SKM-1 treated with dmso at 0.1 percent for 144 hours (cell line): ENCODE measurements at regions not wholly inside any gene's neighbourhood (a gene's known extent, or its start where the extent isn't known, plus 50 kb on each side); places are given as distances from the start of the nearest gene placed in this dataset.
"Not testable (repeated sequence)": the region's sequence is repeated elsewhere in the genome, so short reads cannot be mapped to it uniquely, and the experiment has no call there.

ENCODE experiments used
- DNase-seq: peaks from one replicate; lab custom pipeline; 2025; ENCODE audit not compliant: unreplicated experiment; lab: John Stamatoyannopoulos, UW

- no peak for DNase-seq
Observed at GRCh38 chr20:47860049-47860830, 75.0 kb upstream of the SULF2 start.

DNA sequence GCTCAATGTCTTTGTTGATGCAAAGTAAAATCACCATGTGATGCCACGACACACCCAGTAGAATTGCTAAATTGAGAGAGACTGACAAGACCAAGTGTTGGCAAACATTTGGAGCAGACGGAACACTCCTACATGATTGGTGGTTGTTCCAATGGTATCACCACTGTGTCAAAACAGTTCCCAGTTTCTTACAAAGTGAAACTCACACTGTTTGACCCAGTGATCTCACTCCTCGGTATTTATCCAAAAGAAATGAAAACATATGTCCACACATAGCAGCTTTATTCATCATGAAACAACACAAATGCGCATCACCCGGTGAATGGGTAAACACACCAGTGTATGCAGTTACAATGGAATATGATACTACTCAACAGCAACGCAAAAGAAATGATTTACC, 74.0 kb upstream of the SULF2 start:
- DNase-seq: no peak

- no peak for DNase-seq
Observed at GRCh38 chr20:47857569-47858464, 72.5 kb upstream of the SULF2 start.

GRCh38 chr20:47857187-47857568, 71.9 kb upstream of the SULF2 start:
- DNase-seq: no peak

- DNase-seq: no peak
Observed at GRCh38 chr20:47855799-47856198, 70.5 kb upstream of the SULF2 start.

GRCh38 chr20:47854687-47855212, 69.5 kb upstream of the SULF2 start:
- DNase-seq: peak; percentile 46

- DNase-seq: no peak
Observed at GRCh38 chr20:47851774-47852173, 66.5 kb upstream of the SULF2 start.

DNA sequence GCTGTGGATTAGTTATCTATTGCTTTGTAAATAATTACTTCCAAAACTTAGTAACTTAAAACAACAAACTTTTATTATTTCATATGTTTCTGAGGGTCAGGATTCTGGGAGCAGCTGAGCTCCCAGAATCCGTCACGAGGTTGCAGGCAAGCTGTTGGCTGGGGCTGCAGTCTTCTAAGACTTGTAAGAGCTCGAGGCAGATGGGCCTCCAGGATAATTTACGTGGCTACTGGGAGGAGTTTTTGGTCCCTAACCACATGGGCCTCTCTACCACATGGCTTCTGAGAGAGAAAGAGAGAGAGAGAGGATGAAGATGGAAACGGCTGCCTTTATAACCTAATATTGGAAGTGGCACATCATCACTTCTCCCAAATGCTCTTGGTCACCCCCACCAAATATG, 64.9 kb upstream of the SULF2 start:
- no peak for DNase-seq

DNA sequence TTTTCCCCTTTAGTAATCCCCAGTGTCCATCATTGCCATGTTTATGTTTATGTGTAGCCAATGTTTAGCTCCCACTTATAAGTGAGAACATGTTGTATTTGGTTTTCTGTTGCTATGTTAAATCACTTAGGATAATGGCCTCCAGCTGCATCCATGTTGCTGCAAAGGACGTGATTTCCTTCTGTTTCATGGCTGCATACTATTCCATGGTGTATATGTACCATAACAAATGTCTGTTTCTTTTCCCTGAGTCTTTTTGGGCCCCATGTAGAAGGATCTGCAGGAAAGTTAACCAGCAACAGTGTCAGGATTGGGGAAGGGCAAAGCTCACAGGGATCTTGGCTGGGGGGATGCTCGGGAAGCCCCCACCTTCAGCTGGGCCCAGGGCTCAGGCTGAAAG, 64.3 kb upstream of the SULF2 start:
- DNase-seq: no peak

DNA sequence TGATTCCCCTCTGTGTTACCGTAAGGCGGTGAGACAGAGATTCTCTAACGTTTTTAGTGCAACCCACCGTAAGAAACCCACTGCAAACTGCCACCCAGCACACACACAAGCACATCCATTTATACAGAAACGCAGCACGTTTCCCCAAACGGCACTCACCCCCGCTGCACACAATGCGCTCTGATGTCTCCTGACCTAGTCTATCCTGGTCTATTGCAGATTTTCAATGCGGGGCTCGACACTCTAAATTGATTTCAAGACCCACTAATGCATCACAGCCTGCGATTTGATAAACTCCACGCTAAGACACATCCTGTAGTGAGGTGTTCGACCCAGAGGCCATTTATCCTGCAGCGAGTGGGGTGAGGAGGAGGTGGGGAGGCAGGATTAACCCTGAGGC, 63.7 kb upstream of the SULF2 start:
- no peak for DNase-seq

- not testable (repeated sequence) for DNase-seq
Observed at GRCh38 chr20:47848534-47848933, 63.3 kb upstream of the SULF2 start.

DNA sequence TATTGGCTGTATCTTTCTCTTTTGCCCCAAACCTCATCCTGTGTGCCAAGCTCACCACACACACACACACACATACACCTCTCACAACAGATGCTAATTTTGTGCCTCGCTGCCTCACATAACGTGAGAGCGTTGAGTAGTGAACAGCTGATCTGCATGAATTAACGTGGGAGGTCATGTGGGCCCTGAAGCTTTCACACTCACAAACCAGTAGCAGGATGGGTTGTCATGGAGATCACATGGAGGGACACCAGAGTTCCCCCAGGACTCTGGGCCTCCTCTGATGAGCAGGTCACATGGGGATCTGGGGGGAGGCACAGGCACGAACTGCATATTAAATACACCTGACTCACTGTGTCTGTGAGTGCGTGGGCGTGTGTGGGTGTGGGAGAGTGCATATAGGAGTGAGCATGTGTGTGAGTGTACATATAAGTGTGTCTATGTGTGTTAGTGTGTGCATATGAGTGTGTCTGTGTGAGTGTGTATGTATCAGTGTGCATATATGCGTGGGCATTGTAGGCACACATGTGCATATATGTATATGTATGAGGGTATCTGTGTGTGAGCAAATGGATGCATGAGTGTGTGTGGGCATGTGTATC, 62.7 kb upstream of the SULF2 start:
- no peak for DNase-seq

- DNase-seq: not testable (repeated sequence)
Observed at GRCh38 chr20:47847220-47847619, 61.9 kb upstream of the SULF2 start.

DNA sequence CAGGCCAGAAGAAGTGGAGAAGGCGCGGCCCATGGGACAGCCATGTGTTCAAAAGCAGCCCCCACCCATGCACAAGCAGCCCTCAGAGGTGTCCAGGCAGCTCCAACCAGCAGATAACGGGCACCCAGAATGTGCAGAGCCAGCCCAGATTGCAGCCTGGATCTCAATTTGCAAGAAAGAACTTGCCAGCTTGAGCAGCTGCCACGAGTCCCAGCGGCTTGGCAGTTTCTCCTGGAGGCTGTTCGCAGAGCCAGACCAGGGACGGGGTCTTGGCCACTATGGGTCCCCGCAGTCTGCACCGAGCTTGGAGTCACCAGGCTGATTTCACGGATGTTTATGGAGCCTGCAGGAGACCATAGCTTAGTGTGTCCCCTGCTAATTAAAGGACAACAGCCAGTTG, 61.4 kb upstream of the SULF2 start:
- not testable (repeated sequence) for DNase-seq

GRCh38 chr20:47845382-47845977, 60.2 kb upstream of the SULF2 start:
- not testable (repeated sequence) for DNase-seq

DNA sequence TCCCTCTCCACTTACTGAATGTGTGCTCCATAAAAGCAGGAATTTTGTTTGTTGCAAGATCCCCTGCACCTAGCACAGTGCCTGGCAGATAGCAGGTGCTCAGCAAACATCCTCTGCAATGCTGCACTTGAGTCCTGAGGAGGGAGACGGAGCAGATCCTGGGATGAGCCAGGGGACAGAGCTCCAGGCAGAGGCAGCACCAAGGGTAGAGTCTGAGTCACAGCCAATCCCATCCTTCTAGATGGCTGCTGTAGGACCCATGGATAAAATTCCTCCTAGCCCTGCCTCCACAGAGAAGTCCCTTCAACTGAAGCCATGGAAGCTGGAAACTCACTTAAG, 59.3 kb upstream of the SULF2 start:
- not testable (repeated sequence) for DNase-seq

DNA sequence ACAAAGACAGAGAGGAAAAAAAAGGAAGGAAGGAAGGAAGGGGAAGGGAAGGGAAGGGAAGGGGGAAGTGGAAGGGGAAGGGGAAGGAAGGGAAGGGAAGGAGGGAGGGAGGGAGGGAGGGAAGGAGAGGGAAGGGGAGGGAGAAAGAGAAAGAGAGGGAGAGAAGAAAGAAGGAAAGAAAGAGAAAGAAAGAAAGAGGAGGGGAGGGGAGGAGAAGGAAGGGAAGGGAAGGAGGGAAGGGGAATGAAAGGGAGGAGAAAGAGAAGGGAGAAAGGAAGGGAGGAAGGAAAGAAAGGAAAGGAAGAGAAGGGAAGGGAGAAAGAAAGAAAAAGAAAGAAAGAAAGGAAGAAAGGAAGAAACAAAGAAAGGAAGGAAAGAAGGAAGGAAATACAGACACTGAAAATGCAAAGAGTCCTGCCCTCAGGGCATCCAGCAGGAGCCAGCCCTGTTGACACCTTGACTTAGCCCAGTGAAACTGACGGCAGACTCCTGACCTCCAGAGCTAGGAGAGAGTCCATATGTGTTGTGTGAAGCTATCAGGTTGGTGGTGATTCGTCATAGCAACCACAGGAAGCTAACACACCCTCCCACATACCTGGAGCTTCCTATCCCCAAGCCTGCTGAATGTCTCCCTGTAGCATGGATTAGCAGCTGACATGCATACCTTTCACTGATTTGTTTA, 58.7 kb upstream of the SULF2 start:
- no peak for DNase-seq

DNA sequence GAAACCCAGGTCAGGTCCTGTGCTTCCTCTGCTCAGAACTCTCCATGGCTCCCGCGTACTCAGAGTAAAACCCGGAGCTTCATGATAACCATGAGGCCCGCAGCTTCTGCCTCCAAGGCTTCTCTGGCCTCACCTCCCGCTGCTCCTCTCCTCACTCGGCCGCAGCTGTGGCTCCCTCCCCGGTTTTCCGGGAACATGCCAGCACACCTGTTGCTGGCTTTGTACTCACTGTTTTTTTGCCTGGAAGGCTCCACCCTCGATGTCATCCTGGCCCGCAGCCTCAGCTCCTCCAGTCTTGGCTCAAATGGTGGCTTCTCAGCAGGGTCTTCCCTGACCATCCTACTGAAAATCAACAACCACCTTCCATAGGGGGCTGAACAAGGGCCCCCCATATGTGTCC, 57.7 kb upstream of the SULF2 start:
- DNase-seq: not testable (repeated sequence)

GRCh38 chr20:47842004-47842403, 56.7 kb upstream of the SULF2 start:
- DNase-seq: not testable (repeated sequence)

- DNase-seq: not testable (repeated sequence)
Observed at GRCh38 chr20:47836256-47836817, 51.1 kb upstream of the SULF2 start.
